ENCODE measurements at regions not wholly inside any gene's neighbourhood (a gene's known extent, or its start where the extent isn't known, plus 50 kb on each side); places are given as distances from the start of the nearest gene placed in this dataset.

GRCh38 chr2:45070113-45070652 lies 60.9 kb upstream of the SIX2 start:
- Histone ChIP-seq H3K4me1 (ENCODE audit: insufficient read depth, low read length) (no peaks in the 10 kb centered on the region), H3K9me3 (ENCODE audit: low read length) (no peaks in the 10 kb centered on the region), H3K36me3 (ENCODE audit: insufficient read depth, low read length) (no peaks in the 10 kb centered on the region), H3K27ac (ENCODE audit: low read depth, low read length) (no peak overlapping the region), H3K9ac (ENCODE audit: low read length) (no peak overlapping the region), H3K4me3 (ENCODE audit: low read depth in 1 of 2, low read length in 2 of 2) (no peak overlapping the region), H3K27me3 (ENCODE audit: control insufficient read depth in 1 of 2, insufficient read depth in 2 of 2, low read length in 2 of 2) (no peaks in the 10 kb centered on the region)

- H3K36me3 ChIP-seq (ENCODE audit: insufficient read depth, low read length): no peaks in the 10 kb centered on the region
- no peak overlapping the region for H3K9ac ChIP-seq (ENCODE audit: low read length)
- H3K9me3 ChIP-seq (ENCODE audit: low read length): no peaks in the 10 kb centered on the region
- no peaks in the 10 kb centered on the region for H3K4me1 ChIP-seq (ENCODE audit: insufficient read depth, low read length)
- no peak overlapping the region for H3K27ac ChIP-seq (ENCODE audit: low read depth, low read length)
- H3K27me3 ChIP-seq (ENCODE audit: control insufficient read depth in 1 of 2, insufficient read depth in 2 of 2, low read length in 2 of 2): no peaks in the 10 kb centered on the region
- no peak overlapping the region for H3K4me3 ChIP-seq (ENCODE audit: low read depth in 1 of 2, low read length in 2 of 2)
Observed at GRCh38 chr2:45069684-45070083, 60.4 kb upstream of the SIX2 start.

GRCh38 chr2:45068571-45069140 lies 59.4 kb upstream of the SIX2 start:
- no peak overlapping the region for H3K27ac ChIP-seq (ENCODE audit: low read depth, low read length)
- no peaks in the 10 kb centered on the region for H3K27me3 ChIP-seq (ENCODE audit: control insufficient read depth in 1 of 2, insufficient read depth in 2 of 2, low read length in 2 of 2)
- no peaks in the 10 kb centered on the region for H3K36me3 ChIP-seq (ENCODE audit: insufficient read depth, low read length)
- H3K4me1 ChIP-seq (ENCODE audit: insufficient read depth, low read length): no peaks in the 10 kb centered on the region
- no peak overlapping the region for H3K4me3 ChIP-seq (ENCODE audit: low read depth in 1 of 2, low read length in 2 of 2)
- H3K9ac ChIP-seq (ENCODE audit: low read length): no peak overlapping the region
- H3K9me3 ChIP-seq (ENCODE audit: low read length): no peaks in the 10 kb centered on the region

GRCh38 chr2:45067859-45068570 lies 58.8 kb upstream of the SIX2 start:
- Histone ChIP-seq H3K27me3 (ENCODE audit: control insufficient read depth in 1 of 2, insufficient read depth in 2 of 2, low read length in 2 of 2) (no peaks in the 10 kb centered on the region), H3K36me3 (ENCODE audit: insufficient read depth, low read length) (no peaks in the 10 kb centered on the region), H3K4me3 (ENCODE audit: low read depth in 1 of 2, low read length in 2 of 2) (no peak overlapping the region), H3K9ac (ENCODE audit: low read length) (no peak overlapping the region), H3K9me3 (ENCODE audit: low read length) (no peaks in the 10 kb centered on the region), H3K27ac (ENCODE audit: low read depth, low read length) (no peak overlapping the region), H3K4me1 (ENCODE audit: insufficient read depth, low read length) (no peaks in the 10 kb centered on the region)
